ENCODE measurements at regions not wholly inside any gene's neighbourhood (a gene's known extent, or its start where the extent isn't known, plus 50 kb on each side); places are given as distances from the start of the nearest gene placed in this dataset.

DNA sequence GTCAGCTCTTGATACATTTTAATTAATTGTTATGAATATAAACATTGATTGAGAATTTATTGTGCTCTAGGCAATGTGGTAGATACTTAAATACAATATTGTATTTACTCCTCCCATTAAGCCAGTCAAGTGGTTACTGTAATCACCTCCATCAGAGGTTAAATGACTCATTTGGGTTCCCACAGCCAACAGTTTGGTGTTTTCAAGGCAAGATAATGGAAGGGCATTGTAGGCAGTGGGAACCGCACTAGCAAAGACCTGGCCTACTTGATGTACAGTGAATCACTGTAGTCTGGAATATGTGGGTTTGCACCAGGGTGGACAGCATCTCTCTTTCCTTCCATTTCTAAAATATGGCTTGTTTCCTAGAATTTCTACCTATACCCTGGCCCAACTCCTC, 127.4 kb downstream of the EDEM1 start:
- TF ChIP-seq, protein P1, sequence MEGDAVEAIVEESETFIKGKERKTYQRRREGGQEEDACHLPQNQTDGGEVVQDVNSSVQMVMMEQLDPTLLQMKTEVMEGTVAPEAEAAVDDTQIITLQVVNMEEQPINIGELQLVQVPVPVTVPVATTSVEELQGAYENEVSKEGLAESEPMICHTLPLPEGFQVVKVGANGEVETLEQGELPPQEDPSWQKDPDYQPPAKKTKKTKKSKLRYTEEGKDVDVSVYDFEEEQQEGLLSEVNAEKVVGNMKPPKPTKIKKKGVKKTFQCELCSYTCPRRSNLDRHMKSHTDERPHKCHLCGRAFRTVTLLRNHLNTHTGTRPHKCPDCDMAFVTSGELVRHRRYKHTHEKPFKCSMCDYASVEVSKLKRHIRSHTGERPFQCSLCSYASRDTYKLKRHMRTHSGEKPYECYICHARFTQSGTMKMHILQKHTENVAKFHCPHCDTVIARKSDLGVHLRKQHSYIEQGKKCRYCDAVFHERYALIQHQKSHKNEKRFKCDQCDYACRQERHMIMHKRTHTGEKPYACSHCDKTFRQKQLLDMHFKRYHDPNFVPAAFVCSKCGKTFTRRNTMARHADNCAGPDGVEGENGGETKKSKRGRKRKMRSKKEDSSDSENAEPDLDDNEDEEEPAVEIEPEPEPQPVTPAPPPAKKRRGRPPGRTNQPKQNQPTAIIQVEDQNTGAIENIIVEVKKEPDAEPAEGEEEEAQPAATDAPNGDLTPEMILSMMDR (IDR thresholded peaks at IDR 0.05): no peak
- TF ChIP-seq POLR2A (IDR thresholded peaks at IDR 0.05): no peak
- no peak for TF ChIP-seq POLR2AphosphoS5 (IDR thresholded peaks at IDR 0.05)
